ENCODE measurements at regions not wholly inside any gene's neighbourhood (a gene's known extent, or its start where the extent isn't known, plus 50 kb on each side); places are given as distances from the start of the nearest gene placed in this dataset.

- Mint-ChIP-seq H3K36me3 (no peaks in the 10 kb centered on the region), H3K27me3 (no peaks in the 10 kb centered on the region), H3K4me1 (no peaks in the 10 kb centered on the region), H3K27ac (no peak overlapping the region), H3K4me3 (no peak overlapping the region), H3K9me3 (peaks cover 3% of the 10 kb centered on the region)
- DNase-seq, result no peak
These were observed 739.6 kb upstream of the TBX3 start for GRCh38 chr12:115423546-115423987.

- DNase-seq, result no peak
- no peak overlapping the region for H3K27ac Mint-ChIP-seq
- no peaks in the 10 kb centered on the region for H3K27me3 Mint-ChIP-seq
- no peak overlapping the region for H3K4me3 Mint-ChIP-seq
- no peaks in the 10 kb centered on the region for H3K4me1 Mint-ChIP-seq
- H3K9me3 Mint-ChIP-seq, result peaks cover 3% of the 10 kb centered on the region
- H3K36me3 Mint-ChIP-seq, result no peaks in the 10 kb centered on the region
These were observed 739.0 kb upstream of the TBX3 start for GRCh38 chr12:115422845-115423545.

GRCh38 chr12:115421796-115422709, 738.1 kb upstream of the TBX3 start:
- H3K9me3 Mint-ChIP-seq, result peaks cover 4% of the 10 kb centered on the region
- DNase-seq, result no peak
- H3K4me1 Mint-ChIP-seq, result no peaks in the 10 kb centered on the region
- H3K27me3 Mint-ChIP-seq, result no peaks in the 10 kb centered on the region
- H3K36me3 Mint-ChIP-seq, result no peaks in the 10 kb centered on the region
- H3K27ac Mint-ChIP-seq, result no peak overlapping the region
- no peak overlapping the region for H3K4me3 Mint-ChIP-seq

- Mint-ChIP-seq H3K27ac (no peak overlapping the region), H3K36me3 (no peaks in the 10 kb centered on the region), H3K4me1 (no peaks in the 10 kb centered on the region), H3K4me3 (no peak overlapping the region), H3K27me3 (no peaks in the 10 kb centered on the region), H3K9me3 (peaks cover 4% of the 10 kb centered on the region)
- no peak for DNase-seq
These were observed 737.4 kb upstream of the TBX3 start for GRCh38 chr12:115421350-115421749.

GRCh38 chr12:115419145-115419646, 735.2 kb upstream of the TBX3 start:
- Mint-ChIP-seq H3K9me3 (peaks cover 4% of the 10 kb centered on the region), H3K4me3 (no peak overlapping the region), H3K27ac (no peak overlapping the region), H3K36me3 (no peaks in the 10 kb centered on the region), H3K4me1 (no peaks in the 10 kb centered on the region), H3K27me3 (no peaks in the 10 kb centered on the region)
- DNase-seq, result no peak

GRCh38 chr12:115417610-115418009, 733.6 kb upstream of the TBX3 start:
- Mint-ChIP-seq H3K27me3 (no peaks in the 10 kb centered on the region), H3K36me3 (no peaks in the 10 kb centered on the region), H3K9me3 (peaks cover 4% of the 10 kb centered on the region), H3K4me1 (no peaks in the 10 kb centered on the region), H3K4me3 (no peak overlapping the region), H3K27ac (no peak overlapping the region)
- no peak for DNase-seq

GRCh38 chr12:115416869-115417268, 732.9 kb upstream of the TBX3 start:
- DNase-seq, result no peak
- Mint-ChIP-seq H3K27ac (no peak overlapping the region), H3K4me3 (no peak overlapping the region), H3K27me3 (no peaks in the 10 kb centered on the region), H3K36me3 (no peaks in the 10 kb centered on the region), H3K9me3 (peaks cover 4% of the 10 kb centered on the region), H3K4me1 (no peaks in the 10 kb centered on the region)

GRCh38 chr12:115413626-115414025, 729.7 kb upstream of the TBX3 start:
- Mint-ChIP-seq H3K36me3 (no peaks in the 10 kb centered on the region), H3K4me1 (no peaks in the 10 kb centered on the region), H3K4me3 (no peak overlapping the region), H3K27me3 (no peaks in the 10 kb centered on the region), H3K9me3 (peaks cover 2% of the 10 kb centered on the region), H3K27ac (no peak overlapping the region)
- no peak for DNase-seq

- no peaks in the 10 kb centered on the region for H3K4me1 Mint-ChIP-seq
These were observed 728.9 kb upstream of the TBX3 start for GRCh38 chr12:115412831-115413230.

GRCh38 chr12:115411121-115411520, 727.1 kb upstream of the TBX3 start:
- H3K27ac Mint-ChIP-seq, result no peak overlapping the region
- no peaks in the 10 kb centered on the region for H3K36me3 Mint-ChIP-seq
- no peak for DNase-seq
- peaks cover 2% of the 10 kb centered on the region for H3K9me3 Mint-ChIP-seq
- no peaks in the 10 kb centered on the region for H3K27me3 Mint-ChIP-seq
- H3K4me1 Mint-ChIP-seq, result no peaks in the 10 kb centered on the region
- no peak overlapping the region for H3K4me3 Mint-ChIP-seq

More at GRCh38 chr12:115412831-115413230, 728.9 kb upstream of the TBX3 start:
- no peak for DNase-seq
- Mint-ChIP-seq H3K27me3 (no peaks in the 10 kb centered on the region), H3K9me3 (peaks cover 3% of the 10 kb centered on the region), H3K36me3 (no peaks in the 10 kb centered on the region), H3K4me3 (no peak overlapping the region), H3K27ac (no peak overlapping the region)

GRCh38 chr12:115408642-115409041, 724.7 kb upstream of the TBX3 start:
- H3K4me1 Mint-ChIP-seq, result no peaks in the 10 kb centered on the region
- no peak for DNase-seq
- H3K36me3 Mint-ChIP-seq, result no peaks in the 10 kb centered on the region
- H3K27me3 Mint-ChIP-seq, result no peaks in the 10 kb centered on the region
- no peak overlapping the region for H3K4me3 Mint-ChIP-seq
- no peak overlapping the region for H3K27ac Mint-ChIP-seq
- peaks cover 2% of the 10 kb centered on the region for H3K9me3 Mint-ChIP-seq

GRCh38 chr12:115407723-115408122, 723.7 kb upstream of the TBX3 start:
- Mint-ChIP-seq H3K27me3 (no peaks in the 10 kb centered on the region), H3K27ac (no peak overlapping the region), H3K36me3 (no peaks in the 10 kb centered on the region), H3K4me3 (no peak overlapping the region), H3K4me1 (no peaks in the 10 kb centered on the region), H3K9me3 (peaks cover 3% of the 10 kb centered on the region)
- DNase-seq, result no peak

GRCh38 chr12:115407036-115407435, 723.1 kb upstream of the TBX3 start:
- Mint-ChIP-seq H3K36me3 (no peaks in the 10 kb centered on the region), H3K27ac (no peak overlapping the region), H3K4me1 (no peaks in the 10 kb centered on the region), H3K9me3 (peaks cover 3% of the 10 kb centered on the region), H3K27me3 (no peaks in the 10 kb centered on the region), H3K4me3 (no peak overlapping the region)
- DNase-seq, result no peak

- Mint-ChIP-seq H3K9me3 (peaks cover 3% of the 10 kb centered on the region), H3K36me3 (no peaks in the 10 kb centered on the region), H3K4me1 (no peaks in the 10 kb centered on the region), H3K27ac (no peak overlapping the region), H3K27me3 (no peaks in the 10 kb centered on the region), H3K4me3 (no peak overlapping the region)
- no peak for DNase-seq
These were observed 721.5 kb upstream of the TBX3 start for GRCh38 chr12:115405471-115405860.

- H3K27ac Mint-ChIP-seq, result no peak overlapping the region
- peaks cover 3% of the 10 kb centered on the region for H3K9me3 Mint-ChIP-seq
- no peaks in the 10 kb centered on the region for H3K27me3 Mint-ChIP-seq
- no peak overlapping the region for H3K4me3 Mint-ChIP-seq
- DNase-seq, result no peak
- H3K4me1 Mint-ChIP-seq, result no peaks in the 10 kb centered on the region
- no peaks in the 10 kb centered on the region for H3K36me3 Mint-ChIP-seq
These were observed 720.9 kb upstream of the TBX3 start for GRCh38 chr12:115404761-115405470.
